ENCODE measurements at regions not wholly inside any gene's neighbourhood (a gene's known extent, or its start where the extent isn't known, plus 50 kb on each side); places are given as distances from the start of the nearest gene placed in this dataset.

DNA sequence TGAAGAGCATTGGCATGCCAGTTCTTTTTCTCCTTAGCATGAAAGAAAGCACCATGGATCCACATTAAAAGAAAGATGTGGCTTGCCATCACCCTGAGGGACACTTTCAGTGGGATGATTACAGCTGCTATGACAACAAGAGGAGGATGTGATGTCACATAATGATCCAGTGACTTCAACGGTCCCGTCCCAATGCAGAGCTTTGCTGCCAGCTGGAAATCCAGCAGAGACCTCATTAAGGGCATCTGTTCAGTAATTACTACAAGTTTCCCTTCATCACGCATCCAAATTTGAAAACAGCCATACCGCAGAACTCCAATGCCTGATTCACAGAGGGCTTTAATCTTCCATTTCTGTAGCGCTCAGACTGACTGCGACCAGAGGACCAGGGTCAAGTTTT lies 206.6 kb downstream of the LSM5 start:
- peaks cover 0 to 1% (median 0%) of the 10 kb centered on the region in 4 donors for H3K27me3 ChIP-seq (ENCODE audit: control insufficient read depth in 4 of 4, insufficient read depth in 4 of 4, low read length in 3 of 4)
- H3K9ac ChIP-seq (ENCODE audit: low read depth in 1 of 2, low read length in 2 of 2), result no peak overlapping the region
- no peak overlapping the region for H3K27ac ChIP-seq (ENCODE audit: low read depth in 1 of 2, low read length in 2 of 2)
- DNase-seq (ENCODE audit: low spot score), result no peak
- H3K4me1 ChIP-seq (ENCODE audit: control insufficient read depth in 4 of 4, insufficient read depth in 4 of 4, low read length in 3 of 4), result no peaks in the 10 kb centered on the region
- no peaks in the 10 kb centered on the region for H3K9me3 ChIP-seq (ENCODE audit: control insufficient read depth in 4 of 4, low read length in 3 of 4)
- TF ChIP-seq, protein P1, sequence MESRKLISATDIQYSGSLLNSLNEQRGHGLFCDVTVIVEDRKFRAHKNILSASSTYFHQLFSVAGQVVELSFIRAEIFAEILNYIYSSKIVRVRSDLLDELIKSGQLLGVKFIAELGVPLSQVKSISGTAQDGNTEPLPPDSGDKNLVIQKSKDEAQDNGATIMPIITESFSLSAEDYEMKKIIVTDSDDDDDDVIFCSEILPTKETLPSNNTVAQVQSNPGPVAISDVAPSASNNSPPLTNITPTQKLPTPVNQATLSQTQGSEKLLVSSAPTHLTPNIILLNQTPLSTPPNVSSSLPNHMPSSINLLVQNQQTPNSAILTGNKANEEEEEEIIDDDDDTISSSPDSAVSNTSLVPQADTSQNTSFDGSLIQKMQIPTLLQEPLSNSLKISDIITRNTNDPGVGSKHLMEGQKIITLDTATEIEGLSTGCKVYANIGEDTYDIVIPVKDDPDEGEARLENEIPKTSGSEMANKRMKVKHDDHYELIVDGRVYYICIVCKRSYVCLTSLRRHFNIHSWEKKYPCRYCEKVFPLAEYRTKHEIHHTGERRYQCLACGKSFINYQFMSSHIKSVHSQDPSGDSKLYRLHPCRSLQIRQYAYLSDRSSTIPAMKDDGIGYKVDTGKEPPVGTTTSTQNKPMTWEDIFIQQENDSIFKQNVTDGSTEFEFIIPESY (IDR thresholded peaks at IDR 0.05), result no peak
- TF ChIP-seq EGR1 (IDR thresholded peaks at IDR 0.05; ENCODE audit: low read depth in 2 of 2), result no peak
- no peak for TF ChIP-seq GABPA (IDR thresholded peaks at IDR 0.05 in 1 of 2, conservative IDR thresholded peaks at IDR 0.05 in 1 of 2)
- TF ChIP-seq, protein P2, sequence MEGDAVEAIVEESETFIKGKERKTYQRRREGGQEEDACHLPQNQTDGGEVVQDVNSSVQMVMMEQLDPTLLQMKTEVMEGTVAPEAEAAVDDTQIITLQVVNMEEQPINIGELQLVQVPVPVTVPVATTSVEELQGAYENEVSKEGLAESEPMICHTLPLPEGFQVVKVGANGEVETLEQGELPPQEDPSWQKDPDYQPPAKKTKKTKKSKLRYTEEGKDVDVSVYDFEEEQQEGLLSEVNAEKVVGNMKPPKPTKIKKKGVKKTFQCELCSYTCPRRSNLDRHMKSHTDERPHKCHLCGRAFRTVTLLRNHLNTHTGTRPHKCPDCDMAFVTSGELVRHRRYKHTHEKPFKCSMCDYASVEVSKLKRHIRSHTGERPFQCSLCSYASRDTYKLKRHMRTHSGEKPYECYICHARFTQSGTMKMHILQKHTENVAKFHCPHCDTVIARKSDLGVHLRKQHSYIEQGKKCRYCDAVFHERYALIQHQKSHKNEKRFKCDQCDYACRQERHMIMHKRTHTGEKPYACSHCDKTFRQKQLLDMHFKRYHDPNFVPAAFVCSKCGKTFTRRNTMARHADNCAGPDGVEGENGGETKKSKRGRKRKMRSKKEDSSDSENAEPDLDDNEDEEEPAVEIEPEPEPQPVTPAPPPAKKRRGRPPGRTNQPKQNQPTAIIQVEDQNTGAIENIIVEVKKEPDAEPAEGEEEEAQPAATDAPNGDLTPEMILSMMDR (IDR thresholded peaks at IDR 0.05; ENCODE audit: low read depth, low read length, missing input control), result no peak
- TF ChIP-seq, protein P3, sequence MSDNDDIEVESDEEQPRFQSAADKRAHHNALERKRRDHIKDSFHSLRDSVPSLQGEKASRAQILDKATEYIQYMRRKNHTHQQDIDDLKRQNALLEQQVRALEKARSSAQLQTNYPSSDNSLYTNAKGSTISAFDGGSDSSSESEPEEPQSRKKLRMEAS (IDR thresholded peaks at IDR 0.05), result no peak
- TF ChIP-seq SP1 (IDR thresholded peaks at IDR 0.05), result no peak
- TF ChIP-seq REST (IDR thresholded peaks at IDR 0.05), result no peak
- TF ChIP-seq JUND (IDR thresholded peaks at IDR 0.05), result no peak
- TF ChIP-seq RXRA (IDR thresholded peaks at IDR 0.05), result no peak
- no peak for TF ChIP-seq HNF4A (conservative IDR thresholded peaks at IDR 0.05)
- no peak for TF ChIP-seq RAD21 (IDR thresholded peaks at IDR 0.05)
- no peak for TF ChIP-seq NR2F2 (IDR thresholded peaks at IDR 0.05)
- no peak for TF ChIP-seq FOXA1 (IDR thresholded peaks at IDR 0.05)
- TF ChIP-seq TAF1 (conservative IDR thresholded peaks at IDR 0.05), result no peak
- no peak for TF ChIP-seq YY1 (IDR thresholded peaks at IDR 0.05)
- H3K4me3 ChIP-seq (ENCODE audit: low read depth in 1 of 3, low read length in 3 of 3), result no peak overlapping the region
- no peaks in the 10 kb centered on the region for H3K36me3 ChIP-seq (ENCODE audit: control insufficient read depth in 4 of 4, insufficient read depth in 3 of 4, low read depth in 1 of 4, low read length in 3 of 4)
- WGBS, result 79% methylated on average over 6 of the region's 6 CpGs

DNA sequence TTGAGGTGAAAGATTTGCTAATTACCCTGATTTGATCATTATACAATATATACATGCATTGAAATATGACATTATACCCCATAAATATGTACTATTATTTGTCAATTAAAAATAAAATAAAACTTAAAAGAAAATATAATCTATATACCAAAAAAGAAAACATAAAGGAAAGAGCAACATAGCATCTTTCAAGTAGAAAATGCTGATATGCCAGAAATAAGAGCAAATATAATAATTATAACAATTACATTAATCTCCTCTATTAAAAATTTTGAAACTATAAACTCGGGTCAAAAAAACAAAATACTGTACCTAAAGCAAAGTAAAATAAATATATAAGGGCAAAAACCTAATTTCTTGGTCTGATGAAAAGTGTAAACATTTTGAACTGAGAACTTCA lies 209.3 kb upstream of the PDE1C start:
- no peak overlapping the region for H3K9ac ChIP-seq (ENCODE audit: low read depth in 1 of 2, low read length in 2 of 2)
- TF ChIP-seq REST (IDR thresholded peaks at IDR 0.05) (no peak), FOXA1 (IDR thresholded peaks at IDR 0.05) (no peak)
- TF ChIP-seq, protein P1 (IDR thresholded peaks at IDR 0.05), result no peak
- no peak for DNase-seq (ENCODE audit: low spot score)
- H3K27me3 ChIP-seq (ENCODE audit: control insufficient read depth in 4 of 4, insufficient read depth in 4 of 4, low read length in 3 of 4), result peaks cover 0 to 3% (median under 1%) of the 10 kb centered on the region in 4 donors
- WGBS, result 37% methylated on average over 1 of the region's 1 CpG
- H3K27ac ChIP-seq (ENCODE audit: low read depth in 1 of 2, low read length in 2 of 2), result no peak overlapping the region
- no peaks in the 10 kb centered on the region for H3K4me1 ChIP-seq (ENCODE audit: control insufficient read depth in 4 of 4, insufficient read depth in 4 of 4, low read length in 3 of 4)
- H3K4me3 ChIP-seq (ENCODE audit: low read depth in 1 of 3, low read length in 3 of 3), result no peak overlapping the region
- H3K36me3 ChIP-seq (ENCODE audit: control insufficient read depth in 4 of 4, insufficient read depth in 3 of 4, low read depth in 1 of 4, low read length in 3 of 4), result no peaks in the 10 kb centered on the region
- peaks cover 0 to 4% (median 0%) of the 10 kb centered on the region in 4 donors for H3K9me3 ChIP-seq (ENCODE audit: control insufficient read depth in 4 of 4, low read length in 3 of 4)
